GM23248 (cell line): ENCODE measurements at regions not wholly inside any gene's neighbourhood (a gene's known extent, or its start where the extent isn't known, plus 50 kb on each side); places are given as distances from the start of the nearest gene placed in this dataset.
"Not testable (repeated sequence)": the region's sequence is repeated elsewhere in the genome, so short reads cannot be mapped to it uniquely, and the experiment has no call there.

Experiments
- DNase-seq: peaks from one replicate; pipeline ENCODE4 v3.0.0-alpha.2; 2015
- H2AFZ ChIP-seq: fragments of 200-600 bp; sonication (generic); 2 replicates; pipeline ENCODE4 v1.6.1; 2016; ENCODE audit warnings: antibody characterized with exemption
- H3F3A ChIP-seq: fragments of 200-600 bp; sonication (generic); 2 replicates; pipeline ENCODE4 v1.6.1; 2016; ENCODE audit warnings: mild to moderate bottlenecking, antibody characterized with exemption, mixed run types; ENCODE audit not compliant: insufficient read depth
- H3K27ac ChIP-seq: fragments of 200-600 bp; sonication (generic); 2 replicates; pipeline ENCODE4 v1.5.1; 2016; ENCODE audit warnings: mild to moderate bottlenecking
- H3K27me3 ChIP-seq: fragments of 200-600 bp; sonication (generic); replicated peaks from 2 replicates; pipeline ENCODE4 v1.6.1; 2016; ENCODE audit warnings: mild to moderate bottlenecking; ENCODE audit not compliant: insufficient read depth
- H3K36me3 ChIP-seq: fragments of 200-600 bp; sonication (generic); 2 replicates; pipeline ENCODE4 v1.6.1; 2016; ENCODE audit warnings: low read depth, mild to moderate bottlenecking
- H3K4me1 ChIP-seq: fragments of 200-600 bp; sonication (generic); 2 replicates; pipeline ENCODE4 v1.6.1; 2016; ENCODE audit warnings: mild to moderate bottlenecking; ENCODE audit not compliant: insufficient read depth
- H3K4me2 ChIP-seq: fragments of 200-600 bp; sonication (generic); one replicate; pipeline ENCODE4 v1.6.1; 2016; ENCODE audit warnings: mild to moderate bottlenecking; ENCODE audit not compliant: unreplicated experiment
- H3K4me3 ChIP-seq: fragments of 200-600 bp; sonication (generic); 2 replicates; pipeline ENCODE4 v1.5.1; 2016; ENCODE audit warnings: mild to moderate bottlenecking
- H3K79me2 ChIP-seq: fragments of 200-600 bp; sonication (generic); 2 replicates; pipeline ENCODE4 v1.6.1; 2016; ENCODE audit warnings: mild to moderate bottlenecking; ENCODE audit not compliant: insufficient read depth
- H3K9ac ChIP-seq: fragments of 200-600 bp; sonication (generic); 2 replicates; pipeline ENCODE4 v1.6.1; 2016; ENCODE audit warnings: mild to moderate bottlenecking
- H3K9me2 ChIP-seq: fragments of 200-600 bp; sonication (generic); 2 replicates; pipeline ENCODE4 v1.6.1; 2016; ENCODE audit warnings: mixed run types, mild to moderate bottlenecking, moderate library complexity; ENCODE audit not compliant: insufficient read depth
- H3K9me3 ChIP-seq: fragments of 200-600 bp; sonication (generic); one replicate; pipeline ENCODE4 v1.6.1; 2017; ENCODE audit warnings: low read depth
- H4K20me1 ChIP-seq: fragments of 200-600 bp; sonication (generic); 2 replicates; pipeline ENCODE4 v1.6.0; 2016; ENCODE audit not compliant: insufficient read depth
- EZH2 ChIP-seq: fragments of 200-600 bp; sonication (generic); IDR thresholded peaks from 2 replicates; pipeline ENCODE4 v1.6.1; 2018; ENCODE audit warnings: antibody characterized with exemption, mild to moderate bottlenecking; ENCODE audit not compliant: insufficient read depth, poor library complexity, severe bottlenecking
- EZH2phosphoT487 ChIP-seq: fragments of 200-600 bp; sonication (generic); IDR thresholded peaks from 2 replicates; pipeline ENCODE4 v1.6.1; 2018; ENCODE audit warnings: antibody characterized with exemption, moderate library complexity, mild to moderate bottlenecking, low read depth; ENCODE audit not compliant: insufficient read depth
- WGBS, 2 experiments: methylation state at CpG; one replicate each; pipeline ENCODE4 v1.1.6; 2015 to 2017; ENCODE audit warnings: low lambda C conversion rate in 2 of 2, low coverage in 1 of 2; ENCODE audit errors: missing lambda C conversion rate in 2 of 2; 5-methylcytosine and 5-hydroxymethylcytosine counted together
- in situ Hi-C: fragments of 300-500 bp; cut with MboI; formaldehyde crosslinking; loops from 2 replicates; pipeline ENCODE4 v1.15.0; 2020

GRCh38 chr13:42495255-42495654 is 78.7 kb upstream of the TNFSF11 start:
- peak; percentile 13 for DNase-seq
- Histone ChIP-seq H3K9me2 (no peaks in the 10 kb centered on the region), H3K27ac (no peak overlapping the region), H3K27me3 (peaks cover 56% of the 10 kb centered on the region), H3K4me1 (peaks cover 5% of the 10 kb centered on the region; the same call in 1 of the 2 replicates), H3K4me2 (no peak overlapping the region), H3K36me3 (no peaks in the 10 kb centered on the region), H3K4me3 (no peak overlapping the region), H3K79me2 (no peaks in the 10 kb centered on the region), H3F3A (no peaks in the 10 kb centered on the region), H2AFZ (no peak overlapping the region), H3K9me3 (no peaks in the 10 kb centered on the region), H3K9ac (no peak overlapping the region), H4K20me1 (no peaks in the 10 kb centered on the region)
- in situ Hi-C loops: no loop called here
- no peak for TF ChIP-seq EZH2phosphoT487
- no peak for TF ChIP-seq EZH2

DNA sequence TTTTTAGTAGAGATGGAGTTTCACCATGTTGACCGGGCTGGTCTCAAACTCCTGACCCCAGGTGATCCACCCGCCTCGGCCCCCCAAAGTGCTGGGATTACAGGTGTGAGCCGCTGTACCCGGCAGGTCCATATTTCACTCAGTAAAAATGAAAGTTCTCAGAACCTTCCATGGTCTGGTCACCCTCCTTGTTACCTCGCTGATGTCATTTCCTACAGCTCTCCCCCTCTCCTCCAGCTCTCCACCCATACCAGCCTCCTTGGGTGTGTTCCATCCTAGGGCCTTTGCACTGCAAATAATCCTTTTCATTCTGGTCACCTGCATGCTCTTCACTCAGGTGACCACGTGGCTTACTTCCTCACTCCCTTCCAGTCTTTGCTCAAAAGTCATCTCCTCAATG is 78.2 kb upstream of the TNFSF11 start:
- Histone ChIP-seq H3K4me2 (no peak overlapping the region), H3K4me1 (peaks cover 5% of the 10 kb centered on the region; the same call in 1 of the 2 replicates), H3K4me3 (no peak overlapping the region), H3K27ac (no peak overlapping the region), H3K36me3 (no peaks in the 10 kb centered on the region), H3K9me2 (no peaks in the 10 kb centered on the region), H3K9ac (no peak overlapping the region), H4K20me1 (no peaks in the 10 kb centered on the region), H3K9me3 (no peaks in the 10 kb centered on the region), H3K27me3 (peaks cover 56% of the 10 kb centered on the region), H3F3A (no peaks in the 10 kb centered on the region), H3K79me2 (no peaks in the 10 kb centered on the region), H2AFZ (no peak overlapping the region)
- DNase-seq: no peak
- no peak for TF ChIP-seq EZH2
- TF ChIP-seq EZH2phosphoT487: no peak
- in situ Hi-C loops: no loop called here
- WGBS, 2 experiments: 60 to 61% methylated on average over 7 of the region's 7 CpGs

DNA sequence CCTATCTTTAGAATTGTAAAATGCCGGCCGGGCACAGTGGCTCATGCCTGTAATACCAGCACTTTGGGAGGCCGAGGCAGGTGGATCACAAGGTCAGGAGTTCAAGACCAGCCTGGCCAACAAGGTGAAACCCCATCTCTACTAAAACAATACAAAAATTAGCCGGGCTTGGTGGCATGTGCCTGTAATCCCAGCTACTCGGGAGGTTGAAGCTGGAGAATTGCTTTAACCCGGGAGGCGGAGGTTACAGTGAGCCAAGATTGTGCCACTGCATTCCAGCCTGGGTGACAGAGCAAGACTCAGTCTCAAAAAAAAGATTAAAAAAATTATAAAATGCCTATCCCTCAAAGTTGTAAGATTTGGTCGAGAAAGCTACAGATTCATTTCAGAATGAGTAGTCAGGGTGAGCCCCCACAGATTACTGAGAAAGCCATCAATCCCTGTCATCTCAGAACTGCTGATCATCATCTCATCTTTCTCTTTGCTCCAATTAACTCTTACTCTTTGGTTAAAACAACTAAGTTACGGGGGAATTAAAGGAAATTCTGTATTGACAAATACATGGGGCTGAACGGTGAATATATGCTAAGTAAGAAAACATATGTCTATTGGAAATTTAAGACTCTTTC is 76.9 kb upstream of the TNFSF11 start:
- peaks cover 44% of the 10 kb centered on the region for H3K27me3 ChIP-seq
- H2AFZ ChIP-seq, H3F3A ChIP-seq, H4K20me1 ChIP-seq, H3K27ac ChIP-seq, H3K9me2 ChIP-seq, H3K4me3 ChIP-seq, DNase-seq, H3K79me2 ChIP-seq, in situ Hi-C loops, H3K4me2 ChIP-seq, H3K9ac ChIP-seq, H3K36me3 ChIP-seq, H3K9me3 ChIP-seq, H3K4me1 ChIP-seq: not testable (repeated sequence)
- WGBS, 2 experiments: 37 to 43% methylated on average over 10 of the region's 10 CpGs

- Histone ChIP-seq H3F3A (no peaks in the 10 kb centered on the region), H3K36me3 (no peaks in the 10 kb centered on the region), H3K27ac (no peak overlapping the region), H3K9ac (no peak overlapping the region), H3K4me3 (no peak overlapping the region), H3K4me2 (no peak overlapping the region), H4K20me1 (no peaks in the 10 kb centered on the region), H3K9me2 (no peaks in the 10 kb centered on the region), H3K79me2 (no peaks in the 10 kb centered on the region), H2AFZ (no peak overlapping the region), H3K4me1 (peaks cover 5% of the 10 kb centered on the region; the same call in 1 of the 2 replicates), H3K9me3 (no peaks in the 10 kb centered on the region), H3K27me3 (peaks cover 37% of the 10 kb centered on the region)
- TF ChIP-seq EZH2phosphoT487: no peak
- 0 to 3% methylated on average over 1 of the region's 1 CpG for WGBS, 2 experiments
- peak; percentile 52 for DNase-seq
- in situ Hi-C loops: no loop called here
Measured at GRCh38 chr13:42497798-42498197, 76.2 kb upstream of the TNFSF11 start.

DNA sequence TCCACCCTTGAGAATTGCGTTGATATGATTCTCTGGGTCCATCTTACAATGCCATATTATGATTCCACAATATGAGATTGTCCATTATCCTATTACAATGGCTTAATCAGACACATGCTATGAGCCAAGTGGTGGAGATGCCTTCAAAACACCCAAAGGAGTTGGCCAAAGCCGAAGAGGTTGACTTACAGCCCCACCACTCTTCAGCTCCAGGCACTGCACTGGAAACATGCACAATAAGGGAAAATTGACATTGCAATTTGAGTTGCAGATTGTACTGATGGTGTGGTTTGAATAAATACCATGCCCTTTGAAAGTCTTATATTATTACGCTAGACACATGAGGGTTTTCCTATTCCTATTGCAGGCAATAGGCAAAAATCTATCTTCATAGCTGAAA is 75.4 kb upstream of the TNFSF11 start:
- Histone ChIP-seq H3K9me3 (no peaks in the 10 kb centered on the region), H3K4me1 (peaks cover 5% of the 10 kb centered on the region; the same call in 1 of the 2 replicates), H3K9me2 (no peaks in the 10 kb centered on the region), H3K4me3 (no peak overlapping the region), H3K79me2 (no peaks in the 10 kb centered on the region), H3K36me3 (no peaks in the 10 kb centered on the region), H3K4me2 (no peak overlapping the region), H3K27ac (no peak overlapping the region), H3K27me3 (peaks cover 36% of the 10 kb centered on the region), H2AFZ (no peak overlapping the region), H3F3A (no peaks in the 10 kb centered on the region), H3K9ac (no peak overlapping the region), H4K20me1 (no peaks in the 10 kb centered on the region)
- in situ Hi-C loops: no loop called here
- no peak for TF ChIP-seq EZH2phosphoT487
- 30 to 38% methylated on average over 3 of the region's 3 CpGs for WGBS, 2 experiments
- no peak for DNase-seq
